K562 (cell line): ENCODE measurements at regions not wholly inside any gene's neighbourhood (a gene's known extent, or its start where the extent isn't known, plus 50 kb on each side); places are given as distances from the start of the nearest gene placed in this dataset.

ENCODE experiments used
- TCF7L2 ChIP-seq: fragments of 150-350 bp; IDR thresholded peaks from 2 replicates; pipeline ENCODE4 v1.6.1; 2016; ENCODE audit warnings: low read depth, mild to moderate bottlenecking, low read length, moderate library complexity
- TF ChIP-seq, protein P1 (sequence below): fragments of 450-650 bp; IDR thresholded peaks from 2 replicates; pipeline ENCODE4 v1.6.1; 2016; ENCODE audit warnings: low read depth, mild to moderate bottlenecking, moderate library complexity

DNA sequence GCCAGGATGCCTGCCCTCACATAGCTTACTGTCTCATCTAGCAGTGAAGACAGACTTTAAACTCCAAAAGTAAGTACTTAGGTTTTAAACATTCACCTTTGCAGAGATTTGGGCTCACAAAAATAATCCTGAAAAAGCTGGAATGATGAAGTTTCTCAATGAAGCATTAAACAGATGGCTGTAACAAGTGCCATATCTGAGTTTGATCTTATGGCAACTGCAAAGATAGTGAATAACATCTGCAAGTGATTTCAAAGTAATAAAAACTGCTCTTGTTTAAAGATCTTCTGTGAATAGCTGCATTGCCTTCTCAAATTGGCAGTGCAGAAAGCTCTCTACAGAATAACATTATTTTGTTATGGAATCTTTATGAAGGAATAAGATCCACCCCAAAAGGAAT lies 271.2 kb upstream of the SMIM31 start:
- TF ChIP-seq, protein P1, sequence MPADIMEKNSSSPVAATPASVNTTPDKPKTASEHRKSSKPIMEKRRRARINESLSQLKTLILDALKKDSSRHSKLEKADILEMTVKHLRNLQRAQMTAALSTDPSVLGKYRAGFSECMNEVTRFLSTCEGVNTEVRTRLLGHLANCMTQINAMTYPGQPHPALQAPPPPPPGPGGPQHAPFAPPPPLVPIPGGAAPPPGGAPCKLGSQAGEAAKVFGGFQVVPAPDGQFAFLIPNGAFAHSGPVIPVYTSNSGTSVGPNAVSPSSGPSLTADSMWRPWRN: no peak
- TF ChIP-seq TCF7L2: no peak
